ENCODE measurements at regions not wholly inside any gene's neighbourhood (a gene's known extent, or its start where the extent isn't known, plus 50 kb on each side); places are given as distances from the start of the nearest gene placed in this dataset.

- TF ChIP-seq CTCF (IDR thresholded peaks at IDR 0.05) (no peak), POLR2A (IDR thresholded peaks at IDR 0.05) (no peak)
These were observed 2057.3 kb downstream of the ARAP2 start for GRCh38 chr4:34187056-34187455.

All from right lobe of liver (tissue), 4 donors.